ENCODE measurements at regions not wholly inside any gene's neighbourhood (a gene's known extent, or its start where the extent isn't known, plus 50 kb on each side); places are given as distances from the start of the nearest gene placed in this dataset.

- no peak for DNase-seq
- Histone ChIP-seq H3K4me2 (replicated peaks; ENCODE audit: low read depth, low read length, poor library complexity, severe bottlenecking) (no peak overlapping the region), H3K27ac (ENCODE audit: low read length in 2 of 2) (no peak overlapping the region), H3K79me2 (ENCODE audit: control insufficient read depth, insufficient read depth, low read length) (no peaks in the 10 kb centered on the region), H3K9ac (ENCODE audit: low read length) (no peak overlapping the region), H3K27me3 (replicated peaks in 1 of 4; ENCODE audit: control extremely low read depth in 1 of 4, control insufficient read depth in 3 of 4, insufficient read depth in 4 of 4, low read length in 3 of 4) (no peaks in the 10 kb centered on the region), H3K4me3 (ENCODE audit: control extremely low read depth in 1 of 5, extremely low read depth in 1 of 5, insufficient read depth in 1 of 5, low read depth in 2 of 5, low read length in 4 of 5) (no peak overlapping the region), H3K36me3 (replicated peaks in 1 of 2; ENCODE audit: control extremely low read depth in 1 of 2, control insufficient read depth in 1 of 2, extremely low read depth in 1 of 2, insufficient read depth in 2 of 2, low read length in 1 of 2) (no peaks in the 10 kb centered on the region), H2AFZ (ENCODE audit: insufficient read depth, low read depth, low read length, poor library complexity, severe bottlenecking) (no peak overlapping the region), H4K20me1 (ENCODE audit: control insufficient read depth, insufficient read depth, low read length, poor library complexity, severe bottlenecking) (no peaks in the 10 kb centered on the region), H3K4me1 (ENCODE audit: control insufficient read depth in 2 of 2, insufficient read depth in 2 of 2, low read length in 2 of 2) (no peaks in the 10 kb centered on the region), H3K9me3 (ENCODE audit: control extremely low read depth in 1 of 3, control insufficient read depth in 2 of 3, insufficient read depth in 1 of 3, low read length in 2 of 3) (peaks cover 0 to 6% (median 0%) of the 10 kb centered on the region in 3 donors)
- CTCF ChIA-PET = no interaction called here
- POLR2A ChIA-PET = no interaction called here
- Mint-ChIP-seq H3K4me3 (no peak overlapping the region), H3K27me3 (peaks cover 13% of the 10 kb centered on the region), H3K27ac (no peak overlapping the region), H3K9me3 (ENCODE audit: insufficient read depth) (peaks cover 3% of the 10 kb centered on the region), H3K4me1 (no peaks in the 10 kb centered on the region)
- TF ChIP-seq CTCF (IDR thresholded peaks at IDR 0.05) = no peak
- TF ChIP-seq EZH2 (IDR thresholded peaks at IDR 0.05; ENCODE audit: borderline replicate concordance, insufficient read depth, low read depth, low read length, poor library complexity, severe bottlenecking) = no peak
- no peak for ATAC-seq (ENCODE audit: low read depth)
- 86% methylated on average over 1 of the region's 1 CpG for WGBS (ENCODE audit: insufficient coverage)
- intact Hi-C loops (cut with micrococcal nuclease) = no loop called here
Measured at GRCh38 chr11:22567759-22568158, 57.9 kb downstream of the FANCF start.

GRCh38 chr11:22566293-22566692 is 59.3 kb downstream of the FANCF start:
- peaks cover 3% of the 10 kb centered on the region for H3K9me3 Mint-ChIP-seq (ENCODE audit: insufficient read depth)
- no peak overlapping the region for H3K4me3 Mint-ChIP-seq
- CTCF ChIA-PET = no interaction called here
- Histone ChIP-seq H3K9ac (ENCODE audit: low read length) (no peak overlapping the region), H3K27me3 (replicated peaks in 1 of 4; ENCODE audit: control extremely low read depth in 1 of 4, control insufficient read depth in 3 of 4, insufficient read depth in 4 of 4, low read length in 3 of 4) (no peaks in the 10 kb centered on the region), H3K4me3 (ENCODE audit: control extremely low read depth in 1 of 5, extremely low read depth in 1 of 5, insufficient read depth in 1 of 5, low read depth in 2 of 5, low read length in 4 of 5) (no peak overlapping the region), H4K20me1 (ENCODE audit: control insufficient read depth, insufficient read depth, low read length, poor library complexity, severe bottlenecking) (no peaks in the 10 kb centered on the region), H3K79me2 (ENCODE audit: control insufficient read depth, insufficient read depth, low read length) (no peaks in the 10 kb centered on the region), H3K4me1 (ENCODE audit: control insufficient read depth in 2 of 2, insufficient read depth in 2 of 2, low read length in 2 of 2) (no peaks in the 10 kb centered on the region), H3K27ac (ENCODE audit: low read length in 2 of 2) (no peak overlapping the region), H2AFZ (ENCODE audit: insufficient read depth, low read depth, low read length, poor library complexity, severe bottlenecking) (no peak overlapping the region), H3K4me2 (replicated peaks; ENCODE audit: low read depth, low read length, poor library complexity, severe bottlenecking) (no peak overlapping the region), H3K9me3 (ENCODE audit: control extremely low read depth in 1 of 3, control insufficient read depth in 2 of 3, insufficient read depth in 1 of 3, low read length in 2 of 3) (peaks cover 0 to 6% (median 0%) of the 10 kb centered on the region in 3 donors), H3K36me3 (replicated peaks in 1 of 2; ENCODE audit: control extremely low read depth in 1 of 2, control insufficient read depth in 1 of 2, extremely low read depth in 1 of 2, insufficient read depth in 2 of 2, low read length in 1 of 2) (no peaks in the 10 kb centered on the region)
- ATAC-seq (ENCODE audit: low read depth) = no peak
- no peak for DNase-seq
- POLR2A ChIA-PET = no interaction called here
- WGBS (ENCODE audit: insufficient coverage) = 59% methylated on average over 2 of the region's 2 CpGs
- H3K4me1 Mint-ChIP-seq = no peaks in the 10 kb centered on the region
- TF ChIP-seq CTCF (IDR thresholded peaks at IDR 0.05) (no peak), EZH2 (IDR thresholded peaks at IDR 0.05; ENCODE audit: borderline replicate concordance, insufficient read depth, low read depth, low read length, poor library complexity, severe bottlenecking) (no peak)
- H3K27ac Mint-ChIP-seq = no peak overlapping the region
- H3K27me3 Mint-ChIP-seq = peaks cover 9% of the 10 kb centered on the region
- intact Hi-C loops (cut with micrococcal nuclease) = no loop called here

All from B cell (primary cell).